ENCODE measurements at regions not wholly inside any gene's neighbourhood (a gene's known extent, or its start where the extent isn't known, plus 50 kb on each side); places are given as distances from the start of the nearest gene placed in this dataset.

GRCh38 chr3:189500299-189500698 is 130.9 kb upstream of the TP63 start:
- H3K9ac ChIP-seq (ENCODE audit: low read length): no peak overlapping the region
- H2BK12ac ChIP-seq (ENCODE audit: low read length): no peak overlapping the region
- no peak overlapping the region for H2BK5ac ChIP-seq (ENCODE audit: low read depth, low read length, poor library complexity)
- no peak overlapping the region for H2BK120ac ChIP-seq (ENCODE audit: insufficient read depth, low read length, poor library complexity)
- no peak overlapping the region for H2AFZ ChIP-seq (ENCODE audit: insufficient read depth, low read length, poor library complexity)
- H3K14ac ChIP-seq (ENCODE audit: low read length): no peak overlapping the region
- H3K27ac ChIP-seq (ENCODE audit: low read depth, low read length): no peak overlapping the region
- H3K27me3 ChIP-seq (ENCODE audit: insufficient read depth, low read length): no peaks in the 10 kb centered on the region
- no peak overlapping the region for H3K4me3 ChIP-seq (ENCODE audit: low read depth, low read length)
- H3K79me1 ChIP-seq (ENCODE audit: low read length): no peaks in the 10 kb centered on the region
- H3K9me3 ChIP-seq (ENCODE audit: insufficient read depth, low read depth, low read length): no peaks in the 10 kb centered on the region
- H3K18ac ChIP-seq (ENCODE audit: low read length): no peak overlapping the region
- H2AK5ac ChIP-seq (ENCODE audit: low read length): no peak overlapping the region
- H4K12ac ChIP-seq (ENCODE audit: low read depth, low read length): no peak overlapping the region
- no peaks in the 10 kb centered on the region for H3K4me1 ChIP-seq (ENCODE audit: control insufficient read depth in 1 of 2, insufficient read depth in 2 of 2, low read length in 2 of 2)
- no peaks in the 10 kb centered on the region for H3K79me2 ChIP-seq (ENCODE audit: control insufficient read depth, insufficient read depth, low read length, poor library complexity)
- no peak for DNase-seq
- H4K8ac ChIP-seq (ENCODE audit: low read depth, low read length): no peak overlapping the region
- no peak overlapping the region for H3K4ac ChIP-seq (ENCODE audit: low read depth, low read length)
- peaks cover 0 to 2% of the 10 kb centered on the region in 2 experiments for H3K36me3 ChIP-seq (ENCODE audit: control insufficient read depth in 1 of 2, insufficient read depth in 2 of 2, low read length in 2 of 2)
- no CpG with 5 or more reads among the region's 4 CpGs for WGBS (ENCODE audit: extremely low coverage, insufficient coverage, insufficient read length)
- H3K23ac ChIP-seq (ENCODE audit: low read length): no peak overlapping the region
- no peak overlapping the region for H3K4me2 ChIP-seq (ENCODE audit: low read length)
- no peak overlapping the region for H4K91ac ChIP-seq (ENCODE audit: low read depth, low read length)

- Histone ChIP-seq H3K4me3 (ENCODE audit: low read depth, low read length) (no peak overlapping the region), H4K12ac (ENCODE audit: low read depth, low read length) (no peak overlapping the region)
Measured at GRCh38 chr3:189500798-189501495, 130.2 kb upstream of the TP63 start.

GRCh38 chr3:189502256-189502655 is 128.9 kb upstream of the TP63 start:
- H3K18ac ChIP-seq (ENCODE audit: low read length): no peak overlapping the region
- H2AK5ac ChIP-seq (ENCODE audit: low read length): no peak overlapping the region
- no peak overlapping the region for H3K9ac ChIP-seq (ENCODE audit: low read length)
- no peaks in the 10 kb centered on the region for H3K9me3 ChIP-seq (ENCODE audit: insufficient read depth, low read depth, low read length)
- no peak overlapping the region for H3K27ac ChIP-seq (ENCODE audit: low read depth, low read length)
- WGBS (ENCODE audit: extremely low coverage, insufficient coverage, insufficient read length): no CpG with 5 or more reads among the region's 4 CpGs
- no peak overlapping the region for H2BK5ac ChIP-seq (ENCODE audit: low read depth, low read length, poor library complexity)
- H2BK12ac ChIP-seq (ENCODE audit: low read length): no peak overlapping the region
- H4K8ac ChIP-seq (ENCODE audit: low read depth, low read length): no peak overlapping the region
- no peaks in the 10 kb centered on the region for H3K4me1 ChIP-seq (ENCODE audit: control insufficient read depth in 1 of 2, insufficient read depth in 2 of 2, low read length in 2 of 2)
- H3K14ac ChIP-seq (ENCODE audit: low read length): no peak overlapping the region
- no peaks in the 10 kb centered on the region for H3K79me2 ChIP-seq (ENCODE audit: control insufficient read depth, insufficient read depth, low read length, poor library complexity)
- no peak overlapping the region for H3K4me3 ChIP-seq (ENCODE audit: low read depth, low read length)
- H3K79me1 ChIP-seq (ENCODE audit: low read length): no peaks in the 10 kb centered on the region
- peaks cover 0 to 2% of the 10 kb centered on the region in 2 experiments for H3K36me3 ChIP-seq (ENCODE audit: control insufficient read depth in 1 of 2, insufficient read depth in 2 of 2, low read length in 2 of 2)
- no peaks in the 10 kb centered on the region for H3K27me3 ChIP-seq (ENCODE audit: insufficient read depth, low read length)
- H3K23ac ChIP-seq (ENCODE audit: low read length): no peak overlapping the region
- DNase-seq: no peak
- no peak overlapping the region for H4K12ac ChIP-seq (ENCODE audit: low read depth, low read length)
- no peak overlapping the region for H4K91ac ChIP-seq (ENCODE audit: low read depth, low read length)
- no peak overlapping the region for H3K4ac ChIP-seq (ENCODE audit: low read depth, low read length)
- H2BK120ac ChIP-seq (ENCODE audit: insufficient read depth, low read length, poor library complexity): no peak overlapping the region
- no peak overlapping the region for H2AFZ ChIP-seq (ENCODE audit: insufficient read depth, low read length, poor library complexity)
- no peak overlapping the region for H3K4me2 ChIP-seq (ENCODE audit: low read length)

More at GRCh38 chr3:189500798-189501495, 130.2 kb upstream of the TP63 start:
- no peak overlapping the region for H2BK5ac ChIP-seq (ENCODE audit: low read depth, low read length, poor library complexity)
- H3K23ac ChIP-seq (ENCODE audit: low read length): no peak overlapping the region
- no peak overlapping the region for H3K4me2 ChIP-seq (ENCODE audit: low read length)
- no peaks in the 10 kb centered on the region for H3K79me2 ChIP-seq (ENCODE audit: control insufficient read depth, insufficient read depth, low read length, poor library complexity)
- no peak overlapping the region for H2BK12ac ChIP-seq (ENCODE audit: low read length)
- H2BK120ac ChIP-seq (ENCODE audit: insufficient read depth, low read length, poor library complexity): no peak overlapping the region
- DNase-seq: no peak
- H3K4me1 ChIP-seq (ENCODE audit: control insufficient read depth in 1 of 2, insufficient read depth in 2 of 2, low read length in 2 of 2): no peaks in the 10 kb centered on the region
- H2AFZ ChIP-seq (ENCODE audit: insufficient read depth, low read length, poor library complexity): no peak overlapping the region
- H2AK5ac ChIP-seq (ENCODE audit: low read length): no peak overlapping the region
- no peak overlapping the region for H3K14ac ChIP-seq (ENCODE audit: low read length)
- no peak overlapping the region for H4K91ac ChIP-seq (ENCODE audit: low read depth, low read length)
- H3K27me3 ChIP-seq (ENCODE audit: insufficient read depth, low read length): no peaks in the 10 kb centered on the region
- no peak overlapping the region for H3K4ac ChIP-seq (ENCODE audit: low read depth, low read length)
- H3K27ac ChIP-seq (ENCODE audit: low read depth, low read length): no peak overlapping the region
- no CpG with 5 or more reads among the region's 3 CpGs for WGBS (ENCODE audit: extremely low coverage, insufficient coverage, insufficient read length)
- no peak overlapping the region for H3K18ac ChIP-seq (ENCODE audit: low read length)
- peaks cover 0 to 2% of the 10 kb centered on the region in 2 experiments for H3K36me3 ChIP-seq (ENCODE audit: control insufficient read depth in 1 of 2, insufficient read depth in 2 of 2, low read length in 2 of 2)
- H3K9me3 ChIP-seq (ENCODE audit: insufficient read depth, low read depth, low read length): no peaks in the 10 kb centered on the region
- H3K9ac ChIP-seq (ENCODE audit: low read length): no peak overlapping the region
- H3K79me1 ChIP-seq (ENCODE audit: low read length): no peaks in the 10 kb centered on the region
- no peak overlapping the region for H4K8ac ChIP-seq (ENCODE audit: low read depth, low read length)

DNA sequence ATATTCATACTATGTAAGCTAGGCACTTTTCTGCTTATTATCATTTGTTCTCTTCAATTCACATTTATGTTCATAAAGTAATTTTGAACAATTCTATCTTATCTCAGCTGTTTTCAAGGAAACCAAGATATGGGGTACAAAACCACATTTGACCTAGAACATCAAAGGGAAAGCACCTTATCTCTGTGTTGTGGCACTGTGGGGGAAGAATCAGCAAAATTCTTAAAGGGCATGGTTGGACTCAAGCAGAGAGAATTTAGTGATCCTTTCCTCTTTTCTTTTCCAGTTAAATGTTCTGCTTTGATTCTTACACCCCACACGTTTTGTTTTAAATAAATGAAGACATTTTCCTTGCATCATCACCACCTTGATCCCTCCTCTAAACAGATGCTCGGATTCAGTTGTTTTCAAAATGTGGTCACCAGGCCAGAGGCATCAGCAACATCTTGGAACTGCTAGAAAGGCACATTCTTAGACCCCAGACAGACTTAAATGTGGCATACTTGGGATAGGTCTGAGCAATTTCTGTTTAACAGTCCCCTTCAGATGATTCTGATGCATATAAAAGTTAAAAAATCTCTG is 128.4 kb upstream of the TP63 start:
- no peak overlapping the region for H3K4me2 ChIP-seq (ENCODE audit: low read length)
- no peak overlapping the region for H4K91ac ChIP-seq (ENCODE audit: low read depth, low read length)
- no CpG with 5 or more reads among the region's 2 CpGs for WGBS (ENCODE audit: extremely low coverage, insufficient coverage, insufficient read length)
- H3K18ac ChIP-seq (ENCODE audit: low read length): no peak overlapping the region
- H3K14ac ChIP-seq (ENCODE audit: low read length): no peak overlapping the region
- H2BK120ac ChIP-seq (ENCODE audit: insufficient read depth, low read length, poor library complexity): no peak overlapping the region
- no peak for DNase-seq
- H3K23ac ChIP-seq (ENCODE audit: low read length): no peak overlapping the region
- H4K12ac ChIP-seq (ENCODE audit: low read depth, low read length): no peak overlapping the region
- peaks cover 0 to 2% of the 10 kb centered on the region in 2 experiments for H3K36me3 ChIP-seq (ENCODE audit: control insufficient read depth in 1 of 2, insufficient read depth in 2 of 2, low read length in 2 of 2)
- no peaks in the 10 kb centered on the region for H3K79me1 ChIP-seq (ENCODE audit: low read length)
- H3K27me3 ChIP-seq (ENCODE audit: insufficient read depth, low read length): no peaks in the 10 kb centered on the region
- H2BK5ac ChIP-seq (ENCODE audit: low read depth, low read length, poor library complexity): no peak overlapping the region
- H3K4me3 ChIP-seq (ENCODE audit: low read depth, low read length): no peak overlapping the region
- H3K79me2 ChIP-seq (ENCODE audit: control insufficient read depth, insufficient read depth, low read length, poor library complexity): no peaks in the 10 kb centered on the region
- no peak overlapping the region for H4K8ac ChIP-seq (ENCODE audit: low read depth, low read length)
- H3K4ac ChIP-seq (ENCODE audit: low read depth, low read length): no peak overlapping the region
- H2BK12ac ChIP-seq (ENCODE audit: low read length): no peak overlapping the region
- no peak overlapping the region for H3K27ac ChIP-seq (ENCODE audit: low read depth, low read length)
- no peaks in the 10 kb centered on the region for H3K9me3 ChIP-seq (ENCODE audit: insufficient read depth, low read depth, low read length)
- H3K9ac ChIP-seq (ENCODE audit: low read length): no peak overlapping the region
- no peak overlapping the region for H2AK5ac ChIP-seq (ENCODE audit: low read length)
- no peaks in the 10 kb centered on the region for H3K4me1 ChIP-seq (ENCODE audit: control insufficient read depth in 1 of 2, insufficient read depth in 2 of 2, low read length in 2 of 2)
- no peak overlapping the region for H2AFZ ChIP-seq (ENCODE audit: insufficient read depth, low read length, poor library complexity)
